ENCODE measurements at regions not wholly inside any gene's neighbourhood (a gene's known extent, or its start where the extent isn't known, plus 50 kb on each side); places are given as distances from the start of the nearest gene placed in this dataset.

DNA sequence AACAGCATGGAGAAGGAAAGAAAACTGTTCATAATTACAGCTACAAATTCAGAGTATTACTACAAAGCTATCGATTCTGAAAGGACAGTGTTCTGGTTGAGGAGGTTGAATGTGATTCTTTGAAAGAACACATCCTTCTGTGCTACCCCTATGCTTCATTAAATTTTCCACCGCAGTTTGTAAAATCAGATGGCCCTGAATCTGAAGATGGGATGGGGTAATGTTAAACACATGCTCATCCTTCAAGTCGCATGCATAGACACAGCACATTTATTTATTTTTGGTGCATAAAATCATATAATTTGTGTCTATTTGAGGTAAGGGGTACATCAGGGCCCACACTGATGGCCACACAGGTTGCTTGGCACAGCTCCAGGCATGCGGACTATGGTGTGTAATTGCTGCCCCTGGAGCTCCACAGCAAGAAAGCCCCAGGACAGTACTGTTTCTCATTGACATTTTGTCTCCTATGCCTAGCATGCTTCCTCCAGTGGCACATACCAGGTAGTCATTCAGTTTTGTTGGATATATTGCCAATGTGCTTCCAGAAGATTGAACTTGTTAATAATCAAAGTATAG is 238.8 kb upstream of the TANK start:
- no peak for DNase-seq

DNA sequence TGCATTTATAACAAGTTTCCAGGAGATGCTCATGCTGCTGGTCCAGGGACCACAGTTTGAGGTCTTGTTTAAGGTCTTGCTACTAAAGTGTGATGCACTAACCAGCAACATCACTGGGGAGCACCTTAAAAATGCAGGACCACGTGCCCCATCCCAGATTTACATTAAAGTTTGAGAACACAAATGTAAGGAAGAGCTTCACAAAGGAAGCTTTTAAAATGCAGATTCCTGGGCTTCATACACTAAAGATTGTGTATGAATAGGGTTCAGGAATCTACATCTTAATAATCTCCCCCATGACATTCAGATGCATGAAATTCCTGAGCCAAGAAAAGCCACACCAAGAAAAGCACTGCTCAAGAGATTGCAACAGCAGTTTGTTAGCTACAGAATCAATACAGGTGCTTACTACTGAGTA is 235.3 kb upstream of the TANK start:
- DNase-seq = no peak

DNA sequence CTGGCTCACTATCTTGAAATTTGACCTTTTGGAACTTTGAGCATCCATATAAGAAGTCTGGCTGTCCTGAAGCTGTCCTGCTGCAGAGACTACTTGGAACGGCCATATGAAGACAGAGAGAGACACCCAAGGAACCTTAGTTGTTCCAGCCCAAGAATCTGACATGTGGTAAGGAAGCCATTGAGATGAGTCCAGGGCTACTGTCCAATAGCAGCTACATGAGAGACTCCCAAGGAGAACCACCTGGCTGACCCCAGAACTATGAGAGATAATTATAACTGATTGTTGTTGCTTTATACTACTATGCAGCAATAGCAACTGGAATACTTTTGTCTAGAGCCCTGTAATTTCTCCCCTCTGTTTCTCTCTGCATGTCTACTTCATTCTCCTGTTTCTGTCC is 234.3 kb upstream of the TANK start:
- DNase-seq = no peak

DNA sequence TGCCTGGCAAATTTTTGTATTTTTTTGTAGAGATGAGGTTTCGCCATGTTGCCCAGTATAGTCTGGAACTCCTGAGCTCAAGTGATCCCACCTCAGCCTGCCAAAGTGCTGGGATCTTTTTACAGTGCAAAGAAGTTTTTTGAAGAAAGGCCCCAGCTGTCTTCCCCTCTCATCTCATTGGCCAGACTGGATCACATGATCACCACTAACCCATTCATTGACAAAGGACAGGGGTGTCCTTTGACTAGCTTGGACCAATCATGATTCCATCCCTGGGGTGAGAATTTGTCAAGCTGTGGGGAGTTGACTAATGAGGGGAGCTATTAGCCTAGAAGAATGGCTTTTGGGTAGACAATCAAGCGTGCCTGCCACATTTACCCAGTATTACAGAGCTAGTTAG is 232.9 kb upstream of the TANK start:
- no peak for DNase-seq

DNA sequence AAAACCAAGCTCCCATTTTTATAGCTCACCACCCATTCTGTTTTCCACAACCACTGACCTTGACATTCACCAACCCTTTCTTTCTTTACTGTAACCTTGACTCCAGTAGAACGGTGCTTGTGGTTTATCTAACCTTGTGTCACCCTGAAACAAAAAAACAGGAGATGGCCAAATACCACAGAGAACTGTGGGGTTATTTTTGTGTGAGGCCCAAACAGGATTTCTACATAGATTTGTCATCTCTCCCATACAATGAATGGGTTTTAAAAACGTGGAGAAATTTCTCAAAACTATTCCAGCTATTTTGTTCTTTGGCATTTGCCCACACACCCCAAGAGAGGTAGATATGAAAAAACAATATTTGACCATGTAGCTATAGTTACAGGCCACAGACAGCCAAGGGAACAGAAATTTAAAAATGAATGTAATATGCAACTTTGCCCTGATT is 231.3 kb upstream of the TANK start:
- DNase-seq = no peak

DNA sequence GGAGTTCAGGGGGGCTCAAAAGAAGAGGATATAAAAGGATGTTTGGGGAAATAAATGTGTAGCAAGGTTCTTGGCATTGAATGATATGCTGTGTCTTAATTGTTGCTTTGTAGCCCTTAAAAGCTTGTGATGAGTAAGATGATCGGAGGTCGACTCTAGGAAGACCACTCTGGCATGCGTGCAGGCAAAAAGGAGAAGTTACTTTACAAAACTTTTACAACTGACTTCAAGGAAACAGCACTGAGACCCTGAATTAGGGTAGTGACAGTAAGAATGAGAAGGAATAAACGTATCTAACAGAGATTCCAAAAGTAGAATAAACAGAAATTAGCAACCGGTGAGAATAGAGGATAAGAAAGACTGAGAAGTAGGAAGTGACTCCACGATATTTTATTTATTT is 228.7 kb upstream of the TANK start:
- no peak for DNase-seq

DNA sequence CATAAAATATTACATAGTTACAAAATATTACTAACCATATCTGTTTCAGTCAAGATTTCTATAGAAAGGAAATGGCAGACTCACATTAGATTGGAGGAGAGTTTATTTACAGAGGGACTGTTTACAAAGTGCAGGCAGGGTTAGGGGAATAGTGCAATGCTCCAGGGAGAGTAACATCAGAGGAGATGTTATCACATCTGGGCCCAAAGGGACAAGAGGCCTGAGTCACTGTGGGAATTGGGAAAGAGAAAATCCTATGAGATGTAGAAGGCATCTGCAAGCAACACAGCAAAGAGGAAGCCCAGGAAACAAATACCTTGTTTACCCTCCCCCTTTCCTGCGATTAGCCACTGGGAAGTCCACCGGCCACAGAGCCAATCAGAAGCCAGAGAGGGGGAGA is 227.3 kb upstream of the TANK start:
- DNase-seq = no peak

DNA sequence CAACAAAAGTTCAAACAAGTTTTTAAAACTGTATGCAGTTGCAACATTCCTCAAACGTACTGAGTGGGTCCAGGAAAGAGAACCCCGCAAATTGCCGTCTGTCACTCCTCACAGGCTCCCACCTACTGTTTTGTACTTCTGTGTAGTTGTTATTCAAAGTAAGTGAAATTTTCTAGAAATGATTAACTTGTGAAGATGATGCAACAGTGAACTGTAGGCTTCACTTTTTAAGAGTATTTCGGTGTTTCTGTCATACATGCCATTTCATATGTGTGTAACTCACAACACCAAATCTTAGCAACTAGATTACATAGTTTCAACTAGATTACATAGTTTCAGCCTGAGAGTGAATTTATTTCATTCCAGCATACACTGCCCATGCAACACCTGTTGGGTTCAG is 226.0 kb upstream of the TANK start:
- DNase-seq = no peak

DNA sequence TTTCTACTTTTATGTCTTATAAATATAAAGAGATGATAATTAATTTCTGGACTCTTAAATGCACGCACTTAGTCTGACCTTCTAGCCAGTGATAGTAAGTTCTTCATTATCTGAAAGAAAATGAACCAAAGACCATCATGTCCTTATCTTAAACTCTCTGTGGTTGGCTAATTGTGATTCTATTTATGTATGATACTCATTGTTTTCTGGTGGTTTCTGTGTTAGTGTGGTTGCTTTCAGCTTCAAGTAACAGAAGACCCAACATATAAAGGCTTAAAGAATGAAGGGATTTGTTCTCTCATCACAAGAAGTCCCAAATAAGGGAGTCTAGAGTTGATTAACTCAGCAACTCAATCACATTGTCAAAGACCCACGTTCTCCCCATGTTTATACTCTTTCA is 225.2 kb upstream of the TANK start:
- DNase-seq = no peak

DNA sequence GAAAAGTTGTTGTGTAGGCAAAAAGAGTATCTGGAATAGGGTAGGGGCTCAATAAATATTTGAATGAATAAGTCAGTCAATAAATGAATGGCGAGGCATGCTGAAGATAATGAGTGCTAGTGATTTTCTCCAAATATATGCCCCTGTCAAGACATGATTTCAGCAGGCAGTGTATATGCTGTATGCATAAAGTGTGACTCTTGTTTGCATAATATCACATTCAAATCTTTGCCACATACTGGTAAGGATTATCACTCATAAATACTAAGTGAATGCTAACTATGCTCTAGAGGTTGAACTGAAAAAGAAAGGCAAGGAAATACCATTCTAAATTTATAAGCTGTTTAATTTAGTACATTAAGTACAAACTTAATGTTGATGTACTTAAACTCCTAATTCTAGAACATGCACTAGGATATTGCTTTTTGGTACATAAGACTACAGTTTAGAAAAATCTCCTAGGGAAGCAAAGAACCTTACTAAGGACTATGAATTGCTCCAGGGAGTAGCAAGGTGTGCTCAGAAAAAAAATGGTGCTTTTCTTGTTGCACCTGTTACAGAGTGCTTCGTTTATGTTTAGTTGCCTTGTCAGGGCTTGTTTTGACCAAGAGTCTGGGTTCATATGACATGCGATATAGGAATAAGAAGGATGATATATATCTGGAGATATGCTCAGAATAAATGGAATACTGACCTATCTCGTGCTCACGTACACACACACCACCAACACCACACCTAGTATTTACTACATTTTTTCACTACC is 224.0 kb upstream of the TANK start:
- no peak for DNase-seq

DNA sequence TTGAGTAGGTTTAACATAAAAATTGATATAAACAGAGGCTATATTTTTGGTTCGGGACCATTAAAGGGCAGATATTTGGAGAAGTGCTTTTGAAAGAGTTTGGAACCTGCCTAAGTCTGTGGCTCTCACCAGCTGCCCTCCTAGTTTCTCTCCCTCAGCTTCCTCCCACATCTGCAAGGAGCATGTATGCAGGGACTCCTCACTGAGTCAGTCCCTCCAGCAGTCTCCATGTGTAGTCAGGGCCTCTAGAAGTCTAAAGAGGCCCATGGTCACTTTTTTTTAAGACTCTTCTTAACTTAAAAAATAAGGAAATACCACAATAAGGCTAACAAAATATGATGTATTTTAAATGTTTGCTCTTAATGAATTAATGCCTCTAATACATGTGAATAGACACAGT is 220.0 kb upstream of the TANK start:
- no peak for DNase-seq

DNA sequence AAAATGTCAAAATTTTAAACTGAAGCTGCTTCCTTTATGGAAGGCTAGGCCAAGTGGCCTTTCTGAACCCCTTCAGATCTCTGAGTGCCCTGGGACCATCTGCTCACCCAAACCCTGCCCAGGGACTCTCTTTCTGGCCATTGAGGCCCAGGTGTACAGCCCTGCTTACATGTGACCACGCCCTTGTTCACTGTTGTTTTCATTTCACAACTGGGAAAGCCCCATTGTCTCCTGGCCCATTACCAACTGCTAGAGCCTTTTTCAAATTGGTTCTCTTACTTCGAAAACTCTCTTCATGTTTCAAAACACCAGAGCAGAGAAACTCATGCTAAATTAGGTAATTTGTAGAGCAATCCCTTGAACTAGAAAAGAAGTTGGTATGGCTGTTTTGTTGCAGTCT is 219.5 kb upstream of the TANK start:
- no peak for DNase-seq

DNA sequence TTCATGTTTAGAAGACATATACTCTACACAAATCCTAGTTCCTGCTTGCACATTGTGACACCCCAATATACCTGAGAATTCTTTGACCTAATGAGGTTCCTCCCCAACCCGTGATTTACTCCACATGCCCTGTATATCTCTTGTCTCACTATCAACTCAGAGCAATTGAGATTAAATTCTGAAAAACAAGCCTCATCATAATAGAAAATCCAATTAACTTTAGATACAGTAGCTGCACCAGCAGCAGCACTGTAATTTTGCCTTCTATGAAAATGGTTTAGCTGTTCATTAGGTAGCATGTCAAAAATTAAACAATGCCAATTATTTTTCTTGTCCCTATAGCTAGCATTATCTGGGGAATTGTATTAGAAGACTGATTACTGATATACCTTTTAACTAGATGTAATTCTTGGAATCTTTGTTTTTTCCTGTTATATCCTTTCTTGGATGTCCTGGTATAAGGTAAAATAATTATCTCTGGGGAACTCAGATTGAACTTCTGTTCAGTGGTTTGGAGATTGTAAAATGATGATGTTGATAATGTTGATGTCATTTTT is 218.9 kb upstream of the TANK start:
- no peak for DNase-seq

DNA sequence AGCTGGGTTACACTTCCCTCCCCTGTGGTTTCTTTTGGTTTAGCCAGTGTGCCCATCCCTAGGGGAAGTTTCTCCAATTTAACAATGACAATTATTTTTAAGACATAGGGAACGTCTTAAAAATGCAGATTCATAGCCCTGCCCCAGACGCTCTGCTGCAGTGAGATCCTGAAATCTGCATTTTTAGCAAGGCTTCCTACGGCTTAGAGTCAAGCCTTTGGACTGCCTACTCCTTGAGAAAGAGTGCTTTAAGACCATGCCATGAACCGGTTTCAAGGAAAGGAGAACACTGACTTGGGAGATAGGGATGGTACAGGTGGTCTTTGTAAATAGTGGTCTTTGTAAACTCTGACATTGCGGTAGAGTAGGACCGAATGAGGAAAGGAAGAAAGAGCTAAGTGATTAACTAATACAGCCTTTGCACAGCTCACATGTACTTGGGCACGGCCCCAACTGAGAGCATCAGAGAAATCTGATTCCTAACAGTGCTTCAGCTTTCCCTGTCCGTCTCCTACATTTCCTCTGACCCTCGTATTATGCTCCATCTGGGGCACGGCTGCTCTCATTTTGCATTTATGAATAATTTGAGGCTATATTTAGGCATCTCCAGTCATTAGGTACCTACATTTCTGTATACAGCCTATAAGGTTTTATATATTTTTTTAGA is 217.6 kb upstream of the TANK start:
- DNase-seq = no peak

DNA sequence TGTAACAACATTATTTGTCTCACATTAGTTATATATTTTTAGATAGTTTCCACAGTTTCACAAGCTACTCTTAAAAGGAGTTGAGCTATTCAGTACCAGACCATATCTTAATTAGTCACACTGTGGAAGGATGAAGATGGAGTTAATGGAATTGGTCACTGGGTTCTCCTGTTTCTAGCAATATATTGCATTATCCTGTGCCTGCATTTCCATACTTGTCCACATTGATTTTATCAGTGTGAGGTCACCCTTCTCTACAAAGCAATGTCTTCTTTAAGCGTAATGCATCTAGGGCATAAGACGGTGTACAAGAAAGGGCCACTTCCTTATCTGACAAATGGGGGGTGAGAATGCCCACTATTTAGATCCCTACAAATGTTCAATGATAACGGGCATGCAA is 216.8 kb upstream of the TANK start:
- no peak for DNase-seq

DNA sequence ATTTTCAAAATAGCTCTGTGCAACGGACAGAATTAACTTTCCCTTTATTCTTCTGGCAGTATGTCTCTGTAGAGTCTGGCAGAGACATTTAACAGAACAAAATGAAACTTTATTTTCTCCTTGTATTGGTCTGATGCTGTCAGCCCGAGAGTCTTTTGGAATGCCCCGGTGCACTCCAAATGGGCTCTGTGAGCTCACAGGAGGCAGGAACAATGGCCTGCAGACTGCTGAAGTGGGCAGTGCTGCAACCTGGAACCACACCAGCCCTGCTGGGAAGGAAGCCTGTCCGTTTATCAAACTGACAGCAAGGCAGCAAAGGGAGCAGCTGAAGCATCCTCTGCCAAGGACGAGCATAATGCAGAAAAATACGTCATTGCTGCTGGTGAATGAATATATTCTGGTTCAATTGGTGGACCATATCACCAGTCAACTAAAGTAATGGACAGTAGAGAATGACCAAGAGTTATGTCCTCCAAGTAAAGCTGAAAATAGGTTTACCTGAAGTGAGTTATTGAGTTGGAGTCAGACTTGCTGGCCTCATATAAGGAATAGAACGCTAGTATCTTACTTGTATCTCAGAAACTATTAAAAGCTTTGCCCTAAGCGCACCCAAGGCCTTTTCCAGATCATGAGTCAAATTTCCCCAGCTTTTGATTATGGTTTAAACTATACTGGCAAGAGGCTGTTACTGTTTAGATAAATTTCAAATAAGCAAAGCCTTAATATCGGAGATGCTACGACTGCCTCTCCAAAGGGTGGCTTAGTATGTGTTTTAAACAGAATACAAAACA is 207.6 kb upstream of the TANK start:
- DNase-seq = no peak

DNA sequence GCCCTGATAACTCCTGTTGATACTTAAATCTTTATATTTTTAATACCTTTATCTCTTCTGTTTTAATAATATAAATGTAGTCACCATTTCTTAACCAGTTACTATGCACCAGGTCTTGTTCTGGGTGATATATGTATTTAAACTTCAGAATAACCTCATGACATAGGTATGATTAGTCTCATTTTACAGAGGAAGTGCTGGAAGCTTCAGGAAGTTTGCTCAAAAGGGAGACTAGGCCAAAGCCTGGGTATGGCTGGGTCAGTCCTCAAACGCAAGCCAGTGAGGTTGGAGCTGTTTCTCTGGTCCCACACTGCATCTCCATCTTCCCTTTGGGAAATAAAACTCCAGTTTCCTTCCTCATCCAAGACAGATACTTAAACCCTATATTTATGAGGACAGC is 204.7 kb upstream of the TANK start:
- DNase-seq = no peak

DNA sequence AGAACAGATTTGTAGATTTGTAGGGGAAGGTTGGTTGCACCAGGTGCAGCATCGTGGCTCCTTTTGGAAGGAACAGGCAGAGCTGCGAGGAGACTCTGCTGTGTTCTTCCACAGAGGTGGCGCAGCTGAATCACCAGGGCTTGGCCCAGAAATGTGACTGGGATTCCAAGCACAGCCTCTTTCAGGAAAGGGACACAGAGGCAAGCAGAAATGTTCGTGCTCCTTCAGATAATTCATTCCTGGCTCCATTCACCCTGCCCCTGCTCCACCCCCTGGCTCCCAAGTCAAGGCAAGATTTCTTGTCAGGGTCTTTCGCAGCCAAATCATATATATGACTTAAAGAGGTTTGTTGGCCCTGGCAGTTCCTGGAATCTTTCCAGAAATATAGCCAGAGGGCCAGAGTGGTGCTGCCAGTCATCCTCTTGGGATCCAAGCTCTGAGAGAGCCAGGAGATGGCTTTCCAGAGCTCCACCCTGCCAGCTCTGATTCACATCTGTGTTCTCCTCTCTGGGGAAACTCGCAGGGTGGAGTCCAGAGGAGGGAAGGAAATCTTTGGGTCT is 203.9 kb upstream of the TANK start:
- DNase-seq = no peak

DNA sequence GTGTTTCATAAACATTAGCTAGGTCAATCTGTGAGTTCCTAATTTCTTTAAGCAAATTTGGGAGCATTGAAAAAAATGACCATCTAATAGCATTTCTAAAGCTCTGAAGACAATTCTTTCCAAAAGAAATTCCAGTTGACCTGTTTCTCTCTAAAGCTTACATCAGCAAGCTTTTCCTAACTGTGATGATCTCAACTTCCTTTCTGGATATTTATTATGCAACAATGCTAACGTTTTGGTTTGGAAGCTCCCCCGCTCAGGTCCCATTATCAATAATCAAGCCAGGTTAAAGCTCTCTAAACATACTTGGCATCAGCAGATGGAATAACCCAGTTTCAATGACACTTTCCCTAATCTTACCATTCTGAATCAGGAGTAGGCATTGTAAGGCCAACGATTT is 196.3 kb upstream of the TANK start:
- no peak for DNase-seq

DNA sequence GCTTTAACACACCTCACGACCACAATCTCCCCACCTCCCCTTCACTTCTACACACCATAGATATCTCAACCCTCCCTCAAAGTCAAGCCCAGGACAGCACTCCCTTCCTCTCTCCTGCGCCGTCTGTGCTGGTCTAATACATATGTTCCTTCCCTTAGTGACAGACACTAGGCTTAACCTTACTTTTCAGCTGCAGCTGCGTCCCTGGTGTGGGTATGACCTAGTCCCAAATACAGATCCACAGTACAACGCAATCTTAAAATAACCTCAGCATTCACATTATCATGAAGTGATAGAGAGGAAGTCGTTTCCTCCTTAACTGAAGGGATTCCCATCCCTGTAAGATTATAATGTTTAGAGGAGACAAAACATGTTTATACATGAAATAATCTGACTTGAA is 192.7 kb upstream of the TANK start:
- no peak for DNase-seq

DNA sequence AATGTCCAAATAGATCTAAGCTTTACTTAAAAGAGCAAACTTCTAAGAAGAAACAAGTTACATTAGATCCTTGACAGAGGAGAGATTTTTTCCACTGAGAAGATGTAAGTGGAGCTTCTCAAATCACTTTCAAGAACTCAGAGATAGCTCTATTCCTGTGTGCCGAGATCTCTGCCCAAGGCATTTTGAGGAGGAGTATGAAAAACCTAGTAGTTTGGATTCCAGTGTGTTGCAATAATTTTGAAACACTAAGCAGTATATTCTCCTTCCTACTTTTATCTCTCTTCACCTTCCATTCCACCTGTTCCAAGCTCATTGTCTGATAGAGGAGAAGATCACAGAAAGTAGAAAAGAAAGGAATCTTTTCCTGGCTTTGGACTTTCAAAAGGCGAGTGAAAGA is 192.0 kb upstream of the TANK start:
- no peak for DNase-seq

DNA sequence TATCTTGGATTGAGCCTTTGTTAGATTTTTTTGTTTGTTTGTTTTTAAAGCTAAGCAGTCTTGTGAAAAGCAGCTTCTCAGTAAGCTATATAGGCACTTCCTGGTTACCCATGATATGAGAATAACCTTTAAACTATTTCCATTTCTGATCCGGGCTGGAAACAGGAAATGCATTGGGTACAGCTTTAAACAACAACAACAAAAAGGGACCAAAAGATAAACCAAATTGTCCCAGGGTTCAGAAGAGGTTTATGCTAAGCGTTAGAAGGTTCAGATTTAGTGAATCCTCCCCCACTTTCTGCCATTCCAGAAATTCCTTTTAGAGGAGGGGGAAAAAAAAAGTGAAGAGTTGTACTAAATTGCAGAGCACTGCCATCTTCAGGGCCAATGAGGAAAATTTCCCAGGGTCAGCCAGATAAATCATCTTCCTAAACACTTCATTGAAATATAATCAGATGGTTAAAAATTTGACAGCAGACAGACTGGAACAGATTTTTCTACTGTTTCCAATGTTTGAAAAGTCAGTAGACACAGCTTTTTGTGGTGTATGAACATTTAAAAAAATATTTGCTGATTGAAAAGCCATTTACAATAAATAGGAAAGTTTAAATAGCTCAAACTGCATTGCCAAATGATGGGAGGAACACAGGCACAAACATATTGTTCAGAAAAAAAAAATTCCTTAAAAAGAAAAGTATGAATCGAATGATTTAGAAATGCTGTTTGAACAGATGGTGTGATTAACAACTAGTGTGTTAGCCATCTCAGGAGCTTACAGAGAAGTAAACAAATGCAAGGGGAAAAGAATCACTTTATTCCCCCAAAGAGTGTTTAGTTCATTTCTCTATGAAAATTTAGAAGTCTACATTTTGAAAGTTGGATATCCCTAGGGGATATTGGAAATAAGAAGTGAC is 189.9 kb upstream of the TANK start:
- no peak for DNase-seq

Measured in activated CD4-positive, alpha-beta T cell treated with anti-CD3 and anti-CD28 coated beads for 1 hour (primary cell).